HG03066 (cell line): ENCODE measurements at regions not wholly inside any gene's neighbourhood (a gene's known extent, or its start where the extent isn't known, plus 50 kb on each side); places are given as distances from the start of the nearest gene placed in this dataset.

Source experiments
- ATAC-seq: cut with Tn5 transposase; IDR thresholded peaks from one replicate; pipeline ENCODE4 v1.9.1; 2021; ENCODE audit warnings: low read depth; ENCODE audit not compliant: unreplicated experiment

- ATAC-seq = no peak
These were observed 226.0 kb downstream of the DIPK2A start for GRCh38 chr3:144197582-144197981.

DNA sequence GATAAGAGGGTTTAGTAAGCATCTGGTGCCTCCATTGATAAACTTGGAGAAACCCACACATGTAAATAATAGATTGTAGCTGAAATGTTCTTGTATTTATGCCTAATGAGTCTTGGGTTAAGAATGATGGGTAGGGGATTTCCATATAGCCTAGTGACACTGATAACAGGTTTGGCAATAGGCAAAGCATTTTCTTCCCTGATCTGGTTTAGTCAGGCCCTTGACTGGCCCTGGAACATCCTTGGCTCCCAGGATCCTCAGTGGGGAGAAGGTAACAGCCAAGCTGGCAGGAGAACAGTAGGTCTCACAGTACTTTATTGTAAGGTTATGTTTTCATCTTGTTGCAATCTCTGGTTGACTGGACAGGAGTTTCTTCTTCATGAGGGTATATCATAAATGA lies 228.4 kb downstream of the DIPK2A start:
- no peak for ATAC-seq

GRCh38 chr3:144200466-144200865 lies 228.8 kb downstream of the DIPK2A start:
- ATAC-seq = no peak

GRCh38 chr3:144221761-144222160 lies 250.1 kb downstream of the DIPK2A start:
- ATAC-seq = no peak

- ATAC-seq = no peak
These were observed 257.7 kb downstream of the DIPK2A start for GRCh38 chr3:144229330-144229729.

DNA sequence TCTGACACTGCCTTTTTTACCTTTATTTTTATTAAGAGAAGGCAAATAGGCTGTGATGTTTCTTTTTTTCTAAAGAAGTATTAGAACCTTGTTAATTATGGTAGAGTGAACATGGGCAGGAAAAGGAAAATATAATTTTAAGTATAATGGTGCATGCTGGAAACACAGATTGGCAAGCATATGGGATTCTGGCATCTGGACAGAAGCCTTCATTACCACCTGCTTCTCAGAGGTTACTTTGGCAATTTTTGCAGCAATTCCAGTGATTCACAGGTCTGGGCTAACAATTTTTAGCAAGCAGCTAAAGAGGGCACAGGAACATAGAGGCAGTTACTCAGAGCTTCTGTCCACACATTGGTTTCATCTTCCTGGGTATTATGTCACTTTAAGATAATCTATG lies 258.3 kb downstream of the DIPK2A start:
- no peak for ATAC-seq

DNA sequence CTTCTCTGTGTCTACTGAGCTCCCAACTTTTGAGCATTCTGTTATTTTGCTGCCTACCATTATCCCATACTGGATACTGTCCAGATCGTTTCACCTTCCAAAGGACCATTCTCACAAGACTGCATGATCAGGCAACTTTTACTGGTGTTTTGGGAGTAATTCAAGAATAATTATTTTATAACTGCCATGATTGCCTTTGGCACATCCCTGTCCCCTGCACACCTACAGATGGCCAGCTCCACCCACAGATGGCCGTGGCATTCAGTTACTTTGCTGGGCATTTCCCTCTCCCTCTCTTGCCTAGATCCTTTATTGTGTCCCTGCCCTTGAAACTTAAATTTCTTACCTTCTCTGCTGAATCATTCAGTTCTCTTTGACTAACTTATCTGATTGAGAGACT lies 263.9 kb downstream of the DIPK2A start:
- no peak for ATAC-seq

DNA sequence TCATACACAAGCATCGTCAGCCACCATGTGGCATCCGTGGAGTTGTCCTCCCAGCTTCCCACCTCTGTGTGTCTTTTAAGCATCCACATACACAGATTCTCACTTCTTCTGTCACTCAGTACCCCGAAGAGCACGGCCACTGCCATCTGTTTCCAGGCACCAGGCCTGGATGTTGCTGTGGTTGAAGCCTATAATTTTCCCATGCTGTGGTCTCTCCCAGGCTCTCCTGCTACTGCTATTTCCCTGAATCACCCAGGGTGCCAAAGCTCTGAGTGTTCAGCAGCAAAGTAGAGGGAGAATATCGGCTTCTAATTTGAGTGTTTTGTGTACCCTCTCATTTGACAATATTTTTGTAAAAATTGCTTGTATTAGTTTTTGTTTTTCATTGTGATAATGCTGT lies 265.7 kb downstream of the DIPK2A start:
- ATAC-seq = no peak

DNA sequence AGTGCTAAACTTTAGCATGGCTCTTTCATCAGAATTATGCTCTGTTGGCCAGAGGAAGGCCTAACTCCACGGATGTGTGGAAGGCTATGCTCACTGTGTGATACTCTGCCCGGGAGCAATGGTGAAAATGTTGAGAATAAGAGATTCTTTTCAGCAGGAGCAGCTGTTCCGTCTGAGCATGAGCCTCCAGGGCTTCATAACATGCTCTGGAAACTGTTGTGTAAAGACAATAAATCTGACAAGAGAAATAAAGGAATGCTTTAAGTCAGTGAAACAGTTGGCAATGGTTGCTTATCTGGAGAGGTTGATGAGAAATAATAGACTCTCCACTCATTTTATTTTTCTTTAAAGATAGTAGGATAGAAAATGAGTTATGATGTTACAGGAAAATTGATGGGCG lies 269.8 kb downstream of the DIPK2A start:
- no peak for ATAC-seq

GRCh38 chr3:144242747-144243146 lies 271.1 kb downstream of the DIPK2A start:
- no peak for ATAC-seq

DNA sequence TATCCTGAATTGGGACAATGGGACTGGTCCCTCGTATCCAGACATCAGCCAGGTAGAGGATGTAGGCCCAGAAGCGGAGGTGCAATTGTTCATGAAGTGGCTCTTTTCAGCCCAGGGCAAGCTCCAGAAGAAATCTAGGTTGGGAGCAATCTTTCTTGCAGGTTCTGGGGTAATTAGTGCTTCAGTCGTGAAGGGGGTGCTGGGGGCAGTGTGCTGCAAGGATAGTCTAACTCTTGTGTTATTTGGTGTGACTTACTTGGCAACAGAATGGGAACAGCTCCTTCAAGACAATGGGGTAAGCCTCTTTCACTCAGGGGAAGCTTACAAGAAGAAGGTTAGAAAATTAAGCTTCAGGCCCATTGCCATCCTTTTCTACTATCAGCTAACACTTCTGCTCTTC lies 273.0 kb downstream of the DIPK2A start:
- no peak for ATAC-seq

- no peak for ATAC-seq
These were observed 281.3 kb downstream of the DIPK2A start for GRCh38 chr3:144252896-144253295.

GRCh38 chr3:144257381-144257780 lies 285.8 kb downstream of the DIPK2A start:
- ATAC-seq = no peak

DNA sequence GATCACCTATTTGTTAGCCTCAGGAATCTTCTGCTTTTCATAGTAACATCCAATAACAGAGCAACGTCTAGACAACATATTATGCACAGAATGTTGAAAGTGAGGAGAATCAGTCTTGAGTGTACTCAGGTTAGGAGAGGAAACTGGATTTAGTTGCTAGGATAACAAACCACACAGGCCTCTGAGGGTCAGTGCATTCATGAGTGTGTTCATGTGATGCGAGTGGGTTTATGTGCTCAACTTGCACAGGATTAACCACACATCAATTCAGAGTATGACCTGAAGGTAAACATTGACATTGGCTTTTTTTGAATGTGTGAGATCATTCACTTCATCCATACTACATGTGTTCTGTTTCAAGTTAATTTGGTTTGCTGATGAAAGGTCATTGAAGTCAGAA lies 287.6 kb downstream of the DIPK2A start:
- no peak for ATAC-seq

GRCh38 chr3:144263706-144264105 lies 292.1 kb downstream of the DIPK2A start:
- ATAC-seq = no peak

DNA sequence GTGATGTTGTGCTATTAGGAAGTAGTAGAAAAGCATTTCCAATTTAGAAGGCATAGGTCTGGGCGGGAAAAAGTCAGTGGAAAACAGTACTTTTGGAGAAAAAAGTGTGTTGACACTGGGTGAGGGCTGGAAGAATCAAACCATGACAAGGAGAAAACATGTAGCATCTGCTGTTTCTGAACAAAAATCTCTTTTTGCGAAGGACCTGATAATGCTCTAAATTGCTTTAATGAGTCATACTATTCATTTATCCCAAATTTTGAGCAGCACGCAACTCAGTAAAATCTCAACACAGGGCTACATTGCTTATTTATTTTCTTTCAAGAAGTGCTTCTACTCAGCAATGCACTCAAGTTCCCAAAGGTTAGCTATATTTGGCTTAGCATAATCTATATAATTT lies 292.7 kb downstream of the DIPK2A start:
- ATAC-seq = no peak

- no peak for ATAC-seq
These were observed 293.2 kb downstream of the DIPK2A start for GRCh38 chr3:144264794-144265193.

DNA sequence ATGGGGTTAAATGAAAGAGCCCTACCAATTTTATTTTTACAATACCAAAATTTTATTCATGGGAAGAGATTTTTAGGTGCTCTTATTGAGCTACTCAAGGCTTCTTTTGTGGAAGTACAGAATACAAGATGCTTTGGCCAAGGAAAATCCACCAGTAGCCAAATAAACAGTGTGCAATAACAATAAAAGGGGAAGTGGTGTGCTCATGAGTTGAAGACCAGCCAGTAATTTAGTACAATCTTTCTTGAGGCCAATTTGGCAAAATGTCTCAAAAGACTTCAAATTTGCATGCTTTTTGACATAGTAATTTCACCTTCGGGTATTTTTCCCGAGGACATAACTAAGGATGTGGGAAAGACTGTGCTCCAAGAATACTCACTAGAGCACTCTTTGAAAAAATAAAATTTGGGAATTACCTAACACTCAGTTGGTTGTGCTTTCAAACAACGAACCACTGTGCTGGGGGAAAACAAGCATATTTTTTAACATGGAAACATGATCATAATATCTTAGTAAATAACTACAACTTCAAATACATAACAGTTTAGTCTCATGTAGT lies 294.0 kb downstream of the DIPK2A start:
- no peak for ATAC-seq

GRCh38 chr3:144270100-144270499 lies 298.5 kb downstream of the DIPK2A start:
- ATAC-seq = no peak

DNA sequence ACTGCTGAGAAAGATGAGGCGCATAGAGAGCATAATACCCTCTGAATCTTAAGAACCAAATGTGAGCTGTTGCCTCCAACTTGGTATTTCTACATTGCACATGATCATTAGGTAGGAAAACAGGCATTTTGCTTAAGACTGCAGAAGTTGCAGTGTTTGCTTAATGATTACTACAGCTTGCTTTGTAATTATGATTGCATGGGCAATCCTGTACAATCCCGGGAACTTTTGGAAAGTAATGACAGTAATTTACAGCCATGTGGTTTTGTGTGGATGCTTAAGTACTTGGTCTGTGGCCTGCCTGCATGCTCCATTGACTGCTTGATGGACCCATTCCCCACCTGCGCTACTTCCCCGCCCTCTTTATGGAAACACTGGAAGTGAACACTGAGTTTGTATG lies 301.1 kb downstream of the DIPK2A start:
- no peak for ATAC-seq

GRCh38 chr3:144273601-144274000 lies 302.0 kb downstream of the DIPK2A start:
- ATAC-seq = no peak

- ATAC-seq = no peak
These were observed 303.4 kb downstream of the DIPK2A start for GRCh38 chr3:144275005-144275404.

DNA sequence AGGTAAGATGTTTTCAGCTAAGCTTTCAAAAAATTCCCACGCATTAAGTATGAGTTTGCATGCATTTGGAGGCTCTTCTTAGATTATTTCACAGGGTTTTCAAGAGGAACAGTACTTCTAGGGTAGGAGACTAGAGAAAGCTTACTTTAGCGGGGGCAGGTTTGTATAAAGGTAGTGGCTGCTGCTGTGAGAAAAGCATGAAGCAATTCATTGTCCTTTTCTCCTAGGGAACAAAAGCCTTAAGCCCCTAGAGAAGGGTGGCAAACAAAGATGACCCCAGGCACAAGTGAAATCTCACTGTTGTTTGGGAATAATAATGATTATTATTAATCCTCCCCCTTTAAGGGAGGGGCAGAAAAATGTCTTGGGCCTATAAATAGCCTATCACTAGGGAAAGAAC lies 310.7 kb downstream of the DIPK2A start:
- no peak for ATAC-seq
